CD4-positive, alpha-beta T cell (primary cell): ENCODE measurements at regions not wholly inside any gene's neighbourhood (a gene's known extent, or its start where the extent isn't known, plus 50 kb on each side); places are given as distances from the start of the nearest gene placed in this dataset.

ENCODE experiments used
- ATAC-seq: fragments of 200-7000 bp; cut with Tn5 transposase; one replicate; pipeline ENCODE4 v1.10.0; 2022; ENCODE audit warnings: mild to moderate bottlenecking; ENCODE audit not compliant: poor library complexity
- CTCF ChIA-PET: fragments of 350-600 bp; sonication (Branson Sonifier 250); formaldehyde crosslinking; loops from one replicate; lab custom pipeline; 2021; ENCODE audit warnings: antibody characterized with exemption, inconsistent platforms; lab: Charles Lee
- POLR2A ChIA-PET: fragments of 350-600 bp; sonication (Branson Sonifier 250); formaldehyde crosslinking; loops from one replicate; lab custom pipeline; 2021; ENCODE audit warnings: antibody characterized with exemption, inconsistent platforms; lab: Charles Lee
- DNase-seq, 14 experiments: peaks; one replicate each; pipeline ENCODE4 v3.0.0-alpha.2; 2013 to 2020; ENCODE audit warnings: mixed read lengths in 2 of 14
- H3K27ac ChIP-seq, 2 donors: one replicate each; pipeline versions ENCODE4 v1.5.1 to v1.7.0; 2013; ENCODE audit warnings: low read length in 2 of 2, low read depth in 1 of 2, mild to moderate bottlenecking in 1 of 2
- H3K27me3 ChIP-seq, 2 experiments: 1 replicate in 1 of 2; 2 replicates in 1 of 2; pipeline versions ENCODE4 v1.6.1 to v1.7.0; 2013; ENCODE audit warnings: low read length in 2 of 2, control low read depth in 1 of 2, mild to moderate bottlenecking in 1 of 2, moderate library complexity in 1 of 2; ENCODE audit not compliant: insufficient read depth in 2 of 2, control insufficient read depth in 1 of 2
- H3K36me3 ChIP-seq: one replicate; pipeline ENCODE4 v1.6.1; 2013; ENCODE audit warnings: low read length, control low read depth; ENCODE audit not compliant: insufficient read depth
- H3K4me1 ChIP-seq: one replicate; pipeline ENCODE4 v1.6.1; 2013; ENCODE audit warnings: low read length, control low read depth; ENCODE audit not compliant: insufficient read depth
- H3K4me3 ChIP-seq: one replicate; pipeline ENCODE4 v1.5.1; 2013; ENCODE audit warnings: mild to moderate bottlenecking, low read length, moderate library complexity
- H3K9me3 ChIP-seq, 2 experiments: 1 replicate in 1 of 2; 2 replicates in 1 of 2; pipeline versions ENCODE4 v1.6.1 to v1.7.0; 2013; ENCODE audit warnings: low read length in 2 of 2, mild to moderate bottlenecking in 2 of 2, control low read depth in 1 of 2, moderate library complexity in 1 of 2; ENCODE audit not compliant: control insufficient read depth in 1 of 2, insufficient read depth in 1 of 2
- H3K27ac Mint-ChIP-seq: one replicate; pipeline ENCODE4 v1.8.0; 2020; ENCODE audit warnings: mixed read lengths
- H3K27me3 Mint-ChIP-seq: one replicate; pipeline ENCODE4 v1.8.0; 2021; ENCODE audit warnings: mixed read lengths
- H3K36me3 Mint-ChIP-seq: one replicate; pipeline ENCODE4 v1.8.0; 2021; ENCODE audit warnings: low read depth, mixed read lengths
- H3K4me1 Mint-ChIP-seq: one replicate; pipeline ENCODE4 v1.8.0; 2021; ENCODE audit warnings: low read depth, mixed read lengths
- H3K4me3 Mint-ChIP-seq: one replicate; pipeline ENCODE4 v1.8.0; 2020; ENCODE audit warnings: mild to moderate bottlenecking, mixed read lengths
- H3K9me3 Mint-ChIP-seq: one replicate; pipeline ENCODE4 v1.8.0; 2020; ENCODE audit warnings: mixed read lengths
- intact Hi-C, 2 experiments: fragments of 100-400 bp; cut with DNase I in 1 of 2; cut with micrococcal nuclease in 1 of 2; formaldehyde crosslinking; loops; one replicate each; pipeline versions ENCODE4 v1.15.1 to v1.9.0; 2023 to 2025; cut with DNase I, micrococcal nuclease
- TF ChIP-seq, protein P1 (sequence below): fragments of 200-600 bp; IDR thresholded peaks from one replicate; pipeline ENCODE4 v1.8.0; 2022; ENCODE audit warnings: antibody characterized with exemption, mild to moderate bottlenecking

- H3K27me3 ChIP-seq: peaks cover 2 to 6% of the 10 kb centered on the region in 2 experiments
- ChIA-PET POLR2A (no interaction called here), CTCF (no interaction called here)
- H3K4me1 ChIP-seq: no peaks in the 10 kb centered on the region
- H3K36me3 Mint-ChIP-seq: no peaks in the 10 kb centered on the region
- no peaks in the 10 kb centered on the region for H3K36me3 ChIP-seq
- ATAC-seq (no peak), DNase-seq (no peak)
- no peak overlapping the region for H3K4me3 Mint-ChIP-seq
- H3K4me3 ChIP-seq: no peak overlapping the region
- TF ChIP-seq, protein P1, sequence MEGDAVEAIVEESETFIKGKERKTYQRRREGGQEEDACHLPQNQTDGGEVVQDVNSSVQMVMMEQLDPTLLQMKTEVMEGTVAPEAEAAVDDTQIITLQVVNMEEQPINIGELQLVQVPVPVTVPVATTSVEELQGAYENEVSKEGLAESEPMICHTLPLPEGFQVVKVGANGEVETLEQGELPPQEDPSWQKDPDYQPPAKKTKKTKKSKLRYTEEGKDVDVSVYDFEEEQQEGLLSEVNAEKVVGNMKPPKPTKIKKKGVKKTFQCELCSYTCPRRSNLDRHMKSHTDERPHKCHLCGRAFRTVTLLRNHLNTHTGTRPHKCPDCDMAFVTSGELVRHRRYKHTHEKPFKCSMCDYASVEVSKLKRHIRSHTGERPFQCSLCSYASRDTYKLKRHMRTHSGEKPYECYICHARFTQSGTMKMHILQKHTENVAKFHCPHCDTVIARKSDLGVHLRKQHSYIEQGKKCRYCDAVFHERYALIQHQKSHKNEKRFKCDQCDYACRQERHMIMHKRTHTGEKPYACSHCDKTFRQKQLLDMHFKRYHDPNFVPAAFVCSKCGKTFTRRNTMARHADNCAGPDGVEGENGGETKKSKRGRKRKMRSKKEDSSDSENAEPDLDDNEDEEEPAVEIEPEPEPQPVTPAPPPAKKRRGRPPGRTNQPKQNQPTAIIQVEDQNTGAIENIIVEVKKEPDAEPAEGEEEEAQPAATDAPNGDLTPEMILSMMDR: no peak
- no peaks in the 10 kb centered on the region for H3K4me1 Mint-ChIP-seq
- intact Hi-C loops: no loop called here
- peaks cover 61% of the 10 kb centered on the region for H3K27me3 Mint-ChIP-seq
- H3K9me3 Mint-ChIP-seq: no peaks in the 10 kb centered on the region
- no peaks in the 10 kb centered on the region for H3K9me3 ChIP-seq
- no peak overlapping the region for H3K27ac ChIP-seq
- H3K27ac Mint-ChIP-seq: no peak overlapping the region
These were observed 100.4 kb upstream of the YPEL5 start for GRCh38 chr2:30046396-30046795.

GRCh38 chr2:30046979-30047378 is 99.8 kb upstream of the YPEL5 start:
- Mint-ChIP-seq H3K36me3 (no peaks in the 10 kb centered on the region), H3K4me3 (no peak overlapping the region), H3K4me1 (no peaks in the 10 kb centered on the region), H3K27me3 (peaks cover 62% of the 10 kb centered on the region), H3K9me3 (no peaks in the 10 kb centered on the region), H3K27ac (no peak overlapping the region)
- no peak for DNase-seq
- H3K36me3 ChIP-seq: no peaks in the 10 kb centered on the region
- intact Hi-C loops: no loop called here
- ChIA-PET POLR2A (no interaction called here), CTCF (no interaction called here)
- H3K4me1 ChIP-seq: no peaks in the 10 kb centered on the region
- TF ChIP-seq, protein P1: no peak
- H3K27ac ChIP-seq: no peak overlapping the region
- no peaks in the 10 kb centered on the region for H3K9me3 ChIP-seq
- no peak overlapping the region for H3K4me3 ChIP-seq
- ATAC-seq: no peak
- H3K27me3 ChIP-seq: peaks cover 2 to 6% of the 10 kb centered on the region in 2 experiments

GRCh38 chr2:30048636-30049175 is 98.1 kb upstream of the YPEL5 start:
- ChIA-PET CTCF (no interaction called here), POLR2A (no interaction called here)
- no peaks in the 10 kb centered on the region for H3K36me3 ChIP-seq
- Mint-ChIP-seq H3K9me3 (no peaks in the 10 kb centered on the region), H3K36me3 (no peaks in the 10 kb centered on the region), H3K27me3 (peaks cover 65% of the 10 kb centered on the region), H3K4me1 (no peaks in the 10 kb centered on the region), H3K27ac (no peak overlapping the region), H3K4me3 (no peak overlapping the region)
- TF ChIP-seq, protein P1: no peak
- no peak overlapping the region for H3K4me3 ChIP-seq
- no peak overlapping the region for H3K27ac ChIP-seq
- no peaks in the 10 kb centered on the region for H3K4me1 ChIP-seq
- intact Hi-C loops: no loop called here
- ATAC-seq (no peak), DNase-seq (no peak)
- H3K9me3 ChIP-seq: no peaks in the 10 kb centered on the region
- H3K27me3 ChIP-seq: peaks cover 6 to 7% of the 10 kb centered on the region in 2 experiments
